Skeletal muscle tissue (tissue), 3 donors: ENCODE measurements at regions not wholly inside any gene's neighbourhood (a gene's known extent, or its start where the extent isn't known, plus 50 kb on each side); places are given as distances from the start of the nearest gene placed in this dataset.

Experiments
- H3K27ac ChIP-seq: one replicate; pipeline ENCODE4 v1.7.0; 2013; ENCODE audit warnings: mild to moderate bottlenecking, low read depth, low read length, inconsistent platforms
- H3K27me3 ChIP-seq, 3 donors: one replicate each; pipeline ENCODE4 v1.7.0; 2013; ENCODE audit warnings: low read length in 3 of 3; ENCODE audit not compliant: control insufficient read depth in 3 of 3, insufficient read depth in 3 of 3
- H3K36me3 ChIP-seq, 3 donors: one replicate each; pipeline ENCODE4 v1.7.0; 2013; ENCODE audit warnings: low read length in 3 of 3; ENCODE audit not compliant: control insufficient read depth in 3 of 3, insufficient read depth in 3 of 3
- H3K4me1 ChIP-seq, 3 donors: one replicate each; pipeline ENCODE4 v1.7.0; 2013; ENCODE audit warnings: low read length in 3 of 3, mild to moderate bottlenecking in 3 of 3; ENCODE audit not compliant: control insufficient read depth in 3 of 3, insufficient read depth in 3 of 3
- H3K4me3 ChIP-seq, 3 donors: one replicate each; pipeline ENCODE4 v1.7.0; 2013; ENCODE audit warnings: low read length in 3 of 3
- H3K9ac ChIP-seq, 3 donors: one replicate each; pipeline ENCODE4 v1.7.0; 2013; ENCODE audit warnings: low read length in 3 of 3, mild to moderate bottlenecking in 3 of 3, moderate library complexity in 2 of 3, low read depth in 1 of 3
- H3K9me3 ChIP-seq, 3 donors: one replicate each; pipeline ENCODE4 v1.7.0; 2013; ENCODE audit warnings: low read length in 3 of 3; ENCODE audit not compliant: control insufficient read depth in 3 of 3
- donor health status: Osteomylitis.

DNA sequence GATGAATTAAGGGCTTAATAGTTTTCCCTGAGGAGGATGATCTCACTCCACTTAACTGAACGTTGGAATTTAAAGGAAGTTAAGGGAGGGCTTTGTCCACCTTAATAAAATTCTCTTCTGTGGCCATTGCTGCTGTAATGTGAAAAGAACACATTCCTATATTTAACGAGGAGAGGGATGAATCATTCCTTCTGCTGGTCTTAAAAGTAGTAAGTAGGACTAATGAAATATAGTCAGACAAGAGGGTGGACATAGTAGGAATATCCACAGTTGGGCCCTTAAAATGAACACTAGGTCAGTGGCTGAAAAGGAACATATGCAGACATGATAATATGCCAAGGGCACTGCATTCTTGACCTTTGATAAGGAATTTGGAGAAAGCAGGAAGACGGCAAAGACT lies 405.6 kb downstream of the PMP22 start:
- Histone ChIP-seq H3K36me3 (no peaks in the 10 kb centered on the region), H3K27ac (no peak overlapping the region), H3K27me3 (no peaks in the 10 kb centered on the region), H3K9me3 (no peaks in the 10 kb centered on the region), H3K9ac (no peak overlapping the region), H3K4me3 (no peak overlapping the region), H3K4me1 (no peaks in the 10 kb centered on the region)

DNA sequence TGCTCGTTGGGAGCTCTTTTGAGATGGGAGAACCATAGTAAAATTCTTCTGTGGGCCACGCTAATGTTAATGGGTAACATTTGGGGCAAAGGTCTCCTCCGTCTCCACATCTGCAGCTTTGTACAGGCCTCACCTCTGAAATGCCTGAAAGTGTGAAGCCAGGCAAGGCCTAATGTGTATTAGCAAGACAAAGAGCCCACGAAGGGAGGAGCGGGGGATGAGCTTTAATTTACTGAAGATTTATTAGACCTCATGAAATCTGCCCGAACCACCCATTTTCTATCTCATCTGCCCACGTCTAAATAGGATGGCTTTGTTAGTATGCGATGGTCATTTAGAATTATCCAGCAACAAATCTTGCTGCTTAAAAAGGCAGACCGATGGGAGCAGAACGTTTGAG lies 408.9 kb downstream of the PMP22 start:
- H3K9ac ChIP-seq: no peak overlapping the region
- H3K4me3 ChIP-seq: no peak overlapping the region
- H3K9me3 ChIP-seq: no peaks in the 10 kb centered on the region
- H3K36me3 ChIP-seq: no peaks in the 10 kb centered on the region
- no peaks in the 10 kb centered on the region for H3K27me3 ChIP-seq
- H3K27ac ChIP-seq: no peak overlapping the region
- H3K4me1 ChIP-seq: no peaks in the 10 kb centered on the region

DNA sequence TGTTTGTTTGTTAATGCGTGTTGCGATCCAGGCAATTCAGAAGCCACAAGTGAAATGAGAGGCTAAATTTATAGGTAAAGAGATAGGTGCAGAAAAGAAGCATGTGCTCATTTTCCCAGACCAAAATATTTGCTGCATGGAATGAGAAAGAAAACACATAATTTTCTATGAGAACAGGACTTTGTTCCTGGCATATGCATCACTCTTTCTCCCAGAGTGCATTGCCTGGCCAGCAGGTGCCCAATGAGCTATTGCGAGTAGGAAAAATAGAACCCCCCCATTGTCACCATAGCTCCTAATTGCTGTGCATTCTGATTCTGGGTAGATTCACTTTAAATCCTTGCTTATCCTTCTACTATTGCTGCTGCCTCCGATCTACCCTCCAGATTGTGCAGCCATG lies 410.4 kb downstream of the PMP22 start:
- Histone ChIP-seq H3K27ac (no peak overlapping the region), H3K27me3 (no peaks in the 10 kb centered on the region), H3K9me3 (no peaks in the 10 kb centered on the region), H3K9ac (no peak overlapping the region), H3K36me3 (no peaks in the 10 kb centered on the region), H3K4me3 (no peak overlapping the region), H3K4me1 (no peaks in the 10 kb centered on the region)

DNA sequence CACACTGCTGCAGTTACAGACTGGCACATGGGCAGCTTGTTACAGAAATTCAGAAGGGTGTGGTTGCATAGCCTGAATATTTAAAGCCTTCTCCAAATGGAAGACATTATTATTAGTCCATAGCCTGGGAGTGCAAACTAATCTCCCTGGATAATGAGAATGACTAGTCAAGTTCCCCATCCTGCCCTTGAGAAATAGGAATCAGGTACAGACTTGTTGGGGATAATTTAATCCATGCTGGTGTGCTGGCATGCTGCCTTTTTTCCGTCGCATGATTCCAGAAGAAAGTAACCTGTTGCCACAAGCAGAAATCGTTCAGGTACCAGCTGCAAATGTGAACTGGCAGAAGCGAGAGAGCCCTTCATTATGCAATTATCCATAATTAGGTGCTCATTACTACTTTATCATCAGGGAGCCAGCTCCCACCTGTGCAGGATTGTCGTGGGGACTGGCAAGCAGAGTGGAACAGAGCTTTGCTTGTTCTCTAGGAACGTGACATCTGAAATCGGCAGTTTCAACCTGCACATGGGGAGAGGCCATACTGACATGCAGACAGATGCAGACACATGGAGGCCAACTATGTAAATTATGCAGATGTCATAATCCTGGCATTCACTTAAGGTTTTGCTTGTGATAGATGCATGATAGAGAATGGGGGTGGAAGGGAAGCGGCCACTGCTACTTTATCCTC lies 419.4 kb downstream of the PMP22 start:
- H3K27me3 ChIP-seq: no peaks in the 10 kb centered on the region
- H3K9ac ChIP-seq: no peak overlapping the region
- H3K9me3 ChIP-seq: peaks cover 3% of the 10 kb centered on the region in 3 donors
- H3K27ac ChIP-seq: no peak overlapping the region
- H3K4me1 ChIP-seq: no peaks in the 10 kb centered on the region
- no peaks in the 10 kb centered on the region for H3K36me3 ChIP-seq
- no peak overlapping the region for H3K4me3 ChIP-seq

DNA sequence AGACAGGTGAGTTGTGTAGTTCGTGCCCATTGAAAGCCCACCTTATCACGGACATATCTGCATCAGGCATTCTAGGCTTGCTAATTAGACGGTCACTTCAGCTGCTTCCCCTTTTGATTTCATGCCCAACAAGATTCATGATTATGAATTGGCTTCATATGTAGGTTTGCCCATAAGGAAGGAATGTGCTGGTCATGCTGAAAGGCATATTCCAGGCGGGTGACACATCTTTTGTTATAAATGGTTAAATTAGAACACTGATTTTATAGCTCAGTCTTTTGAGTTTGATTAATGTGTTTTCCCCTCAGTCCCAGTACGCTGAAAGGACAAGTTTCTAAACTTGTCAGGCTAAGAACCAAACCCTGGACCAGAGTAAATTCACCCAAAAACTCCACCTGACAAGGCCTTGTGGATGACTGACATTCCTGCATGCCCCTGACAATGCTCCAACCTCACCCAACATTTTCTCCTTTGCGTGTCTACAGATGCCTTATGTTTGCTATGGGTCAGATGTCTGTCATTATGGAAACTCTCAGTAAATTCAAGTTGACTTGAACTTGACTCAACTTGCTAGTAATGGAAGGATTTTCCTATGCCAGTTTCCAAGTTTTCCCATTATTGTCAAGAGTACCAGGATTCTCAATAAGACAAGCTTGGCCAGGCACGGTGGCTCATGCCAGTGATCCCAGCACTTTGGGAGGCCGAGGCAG lies 421.9 kb downstream of the PMP22 start:
- no peak overlapping the region for H3K9ac ChIP-seq
- no peaks in the 10 kb centered on the region for H3K4me1 ChIP-seq
- no peaks in the 10 kb centered on the region for H3K36me3 ChIP-seq
- no peak overlapping the region for H3K4me3 ChIP-seq
- H3K27ac ChIP-seq: no peak overlapping the region
- H3K27me3 ChIP-seq: no peaks in the 10 kb centered on the region
- H3K9me3 ChIP-seq: no peaks in the 10 kb centered on the region

DNA sequence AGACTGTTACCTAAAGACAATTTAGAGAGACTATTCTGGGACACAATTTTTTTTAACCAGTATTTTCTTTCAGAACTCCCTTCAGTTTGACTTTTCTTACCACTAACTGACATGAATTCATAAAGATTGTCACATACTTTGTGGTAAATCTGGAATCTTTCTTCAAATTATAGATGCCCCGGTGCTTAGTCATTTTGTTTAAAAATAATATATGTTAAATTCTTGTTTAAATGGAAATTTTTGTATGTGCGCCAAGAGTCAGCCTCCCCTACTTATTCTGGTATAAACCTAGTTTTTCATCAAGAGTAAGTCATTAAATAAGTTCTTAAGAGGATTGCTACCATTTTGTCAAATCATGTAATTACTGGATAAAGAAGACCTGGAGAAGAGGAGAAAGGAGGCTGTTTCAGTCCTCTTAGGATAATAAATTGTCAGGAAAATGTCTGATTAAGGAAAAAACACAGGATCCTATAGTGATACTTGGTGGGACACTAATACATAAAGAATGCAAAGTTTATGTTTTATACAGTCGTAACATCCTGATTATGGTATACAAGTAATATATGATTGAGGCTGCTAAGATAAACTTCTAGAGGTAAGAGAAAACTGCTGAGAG lies 424.4 kb downstream of the PMP22 start:
- Histone ChIP-seq H3K9me3 (no peaks in the 10 kb centered on the region), H3K4me3 (no peak overlapping the region), H3K36me3 (no peaks in the 10 kb centered on the region), H3K27ac (no peak overlapping the region), H3K27me3 (no peaks in the 10 kb centered on the region), H3K9ac (no peak overlapping the region), H3K4me1 (no peaks in the 10 kb centered on the region)

DNA sequence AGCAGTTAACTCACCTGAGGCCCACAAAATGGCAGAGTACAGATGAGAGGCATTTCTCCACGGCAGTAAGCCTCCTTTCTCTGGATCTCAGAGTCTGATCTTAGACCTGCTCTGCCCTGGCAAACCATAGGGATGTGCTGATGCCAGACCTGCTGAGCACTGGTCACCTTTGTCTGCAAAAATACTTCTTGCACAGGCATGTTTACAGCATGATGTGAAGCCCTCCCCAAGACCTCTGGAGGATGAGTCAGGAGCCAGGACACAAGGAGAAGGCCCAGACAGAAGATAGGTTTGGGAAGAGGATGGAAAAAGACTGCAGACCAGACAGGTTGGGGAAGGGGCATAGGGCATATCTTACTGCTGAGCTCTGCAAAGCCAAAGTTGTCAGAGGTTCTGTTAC lies 426.6 kb downstream of the PMP22 start:
- Histone ChIP-seq H3K27ac (no peak overlapping the region), H3K9me3 (no peaks in the 10 kb centered on the region), H3K4me3 (no peak overlapping the region), H3K9ac (no peak overlapping the region), H3K4me1 (no peaks in the 10 kb centered on the region), H3K27me3 (no peaks in the 10 kb centered on the region), H3K36me3 (no peaks in the 10 kb centered on the region)

DNA sequence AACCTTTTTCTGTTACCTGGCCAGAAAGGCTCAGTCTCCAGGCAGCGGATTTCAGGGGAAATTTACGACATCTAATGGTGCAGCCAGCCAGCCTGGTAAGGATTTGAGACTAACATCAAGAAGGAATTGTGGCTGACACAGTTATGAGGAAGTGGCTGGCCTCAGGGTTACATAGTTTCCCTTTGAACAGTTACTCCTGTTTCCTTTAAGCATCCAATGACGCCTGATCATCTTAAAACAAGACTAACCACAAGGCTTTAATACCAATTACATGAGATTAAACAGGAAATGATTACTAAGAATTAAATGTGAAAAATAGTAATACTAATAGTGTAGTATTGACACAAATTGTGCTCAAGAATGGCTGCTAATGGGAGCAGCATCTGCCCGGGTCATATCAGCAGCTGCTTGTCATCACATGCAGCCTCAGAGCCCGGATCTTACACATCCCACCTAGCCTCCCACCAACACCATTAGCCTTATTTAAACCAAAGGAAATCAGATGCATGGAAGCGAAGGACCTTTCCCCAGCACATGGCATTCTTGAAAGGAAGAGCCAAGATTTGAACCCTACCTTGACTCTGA lies 431.8 kb downstream of the PMP22 start:
- H3K27me3 ChIP-seq: no peaks in the 10 kb centered on the region
- no peak overlapping the region for H3K4me3 ChIP-seq
- no peaks in the 10 kb centered on the region for H3K4me1 ChIP-seq
- no peaks in the 10 kb centered on the region for H3K36me3 ChIP-seq
- H3K27ac ChIP-seq: no peak overlapping the region
- no peak overlapping the region for H3K9ac ChIP-seq
- no peaks in the 10 kb centered on the region for H3K9me3 ChIP-seq

DNA sequence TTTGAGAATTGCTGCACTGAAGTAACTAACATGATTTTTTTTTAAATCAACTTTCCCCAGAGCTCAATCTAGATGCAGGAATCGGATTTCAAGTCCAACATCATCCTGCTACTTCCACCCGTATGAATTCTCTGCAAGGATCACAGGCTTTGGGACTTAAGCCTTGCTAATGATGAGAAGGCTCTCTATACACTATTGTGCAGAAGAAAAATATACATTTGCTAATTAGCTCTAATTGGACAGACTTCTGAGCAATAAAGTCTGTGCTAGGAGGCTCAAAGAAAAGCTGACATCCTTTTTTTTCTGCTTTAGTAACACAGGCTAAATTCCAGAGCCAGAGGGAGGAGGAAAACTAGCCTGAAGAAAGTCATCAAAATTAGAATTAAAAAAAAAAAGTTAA lies 433.6 kb downstream of the PMP22 start:
- no peaks in the 10 kb centered on the region for H3K4me1 ChIP-seq
- H3K27me3 ChIP-seq: no peaks in the 10 kb centered on the region
- H3K9me3 ChIP-seq: no peaks in the 10 kb centered on the region
- no peak overlapping the region for H3K9ac ChIP-seq
- H3K36me3 ChIP-seq: no peaks in the 10 kb centered on the region
- H3K27ac ChIP-seq: no peak overlapping the region
- H3K4me3 ChIP-seq: no peak overlapping the region

DNA sequence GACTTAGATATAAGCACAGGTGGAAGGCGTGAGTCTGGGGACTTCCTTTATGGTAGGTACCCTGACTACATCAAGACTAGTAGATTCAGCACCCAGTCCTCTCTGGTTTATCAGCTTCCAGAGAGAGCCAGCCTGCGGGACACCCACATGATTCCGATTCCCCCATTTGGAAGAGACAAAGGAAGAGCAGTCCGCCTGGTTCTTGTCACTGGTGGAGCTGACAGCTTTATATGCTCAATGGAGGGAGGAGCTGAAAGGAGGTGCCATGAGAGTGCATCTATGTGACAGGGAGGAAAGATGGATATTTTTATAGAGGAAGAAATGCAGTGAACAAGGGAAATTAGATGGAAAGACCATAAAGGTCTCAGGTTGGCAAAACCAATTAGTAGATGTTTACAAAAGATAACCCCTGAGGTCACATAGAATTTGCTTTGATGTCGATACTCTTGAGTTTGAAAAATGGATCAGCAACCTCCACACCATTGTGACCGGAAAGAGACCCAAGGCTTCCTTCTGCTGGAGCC lies 437.7 kb downstream of the PMP22 start:
- no peak overlapping the region for H3K9ac ChIP-seq
- no peaks in the 10 kb centered on the region for H3K4me1 ChIP-seq
- no peak overlapping the region for H3K27ac ChIP-seq
- no peaks in the 10 kb centered on the region for H3K36me3 ChIP-seq
- no peak overlapping the region for H3K4me3 ChIP-seq
- peaks cover 0 to 4% (median 3%) of the 10 kb centered on the region in 3 donors for H3K9me3 ChIP-seq
- no peaks in the 10 kb centered on the region for H3K27me3 ChIP-seq
